A549 (cell line): ENCODE measurements at regions not wholly inside any gene's neighbourhood (a gene's known extent, or its start where the extent isn't known, plus 50 kb on each side); places are given as distances from the start of the nearest gene placed in this dataset.

Experiments
- ELK1 ChIP-seq: fragments of 150-350 bp; IDR thresholded peaks from 2 replicates; pipeline ENCODE4 v1.6.1; 2014; ENCODE audit warnings: low read depth, mild to moderate bottlenecking, low read length
- EP300 ChIP-seq, 2 experiments: fragments of >200 bp; sonication (Bioruptor Twin); formaldehyde crosslinking; IDR thresholded peaks; 2 replicates in 1 of 2; 3 replicates in 1 of 2; pipeline ENCODE4 v1.6.1; 2016 to 2017
- FOXS1 ChIP-seq: fragments of 250-450 bp; sonication (Bioruptor Pico); IDR thresholded peaks from 2 replicates; pipeline ENCODE4 v1.5.0; 2020; ENCODE audit warnings: mild to moderate bottlenecking, moderate library complexity
- MAZ ChIP-seq: fragments of 150-350 bp; IDR thresholded peaks from 2 replicates; pipeline ENCODE4 v1.6.1; 2014; ENCODE audit warnings: antibody characterized with exemption, low read depth, low read length, borderline replicate concordance
- PHF8 ChIP-seq: fragments of 200-600 bp; sonication (generic); IDR thresholded peaks from 2 replicates; pipeline ENCODE4 v1.6.1; 2016; ENCODE audit warnings: low read depth, mild to moderate bottlenecking, antibody characterized with exemption, moderate library complexity, borderline replicate concordance
- SMC3 ChIP-seq: fragments of >200 bp; sonication (Bioruptor Twin); formaldehyde crosslinking; IDR thresholded peaks from 3 replicates; pipeline ENCODE4 v1.6.1; 2018; ENCODE audit warnings: inconsistent platforms
- USF2 ChIP-seq: fragments of 450-650 bp; IDR thresholded peaks from 2 replicates; pipeline ENCODE4 v1.6.1; 2014; ENCODE audit warnings: antibody characterized with exemption
- ZNF302 ChIP-seq: fragments of 250-450 bp; sonication (Bioruptor Pico); IDR thresholded peaks from 2 replicates; pipeline ENCODE4 v1.9.0; 2021; ENCODE audit warnings: inconsistent platforms, mild to moderate bottlenecking, moderate library complexity
- TF ChIP-seq, protein P1 (sequence below): fragments of >200 bp; sonication (Bioruptor Twin); formaldehyde crosslinking; IDR thresholded peaks from 3 replicates; pipeline ENCODE4 v1.5.1; 2016

DNA sequence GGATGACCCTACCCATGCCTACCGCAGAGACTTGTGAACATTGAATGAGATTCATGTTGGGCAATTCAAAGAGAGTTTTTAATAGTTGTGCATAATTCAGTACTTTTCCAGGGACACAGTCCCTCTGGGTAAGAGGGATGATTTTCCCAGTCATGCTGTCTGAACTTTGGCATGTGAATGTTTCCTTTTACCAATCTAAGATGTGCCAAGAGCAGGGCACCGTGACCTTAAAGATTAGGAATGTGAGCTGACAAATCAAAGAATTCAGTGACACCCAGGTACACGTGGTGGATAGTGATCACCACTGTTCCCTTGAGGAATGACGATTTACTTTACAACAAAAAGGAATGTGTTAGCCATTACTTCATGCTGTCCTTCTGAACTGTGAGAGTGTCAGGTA lies 515.6 kb downstream of the PPARGC1A start:
- TF ChIP-seq ELK1, result no peak
- TF ChIP-seq, protein P1, sequence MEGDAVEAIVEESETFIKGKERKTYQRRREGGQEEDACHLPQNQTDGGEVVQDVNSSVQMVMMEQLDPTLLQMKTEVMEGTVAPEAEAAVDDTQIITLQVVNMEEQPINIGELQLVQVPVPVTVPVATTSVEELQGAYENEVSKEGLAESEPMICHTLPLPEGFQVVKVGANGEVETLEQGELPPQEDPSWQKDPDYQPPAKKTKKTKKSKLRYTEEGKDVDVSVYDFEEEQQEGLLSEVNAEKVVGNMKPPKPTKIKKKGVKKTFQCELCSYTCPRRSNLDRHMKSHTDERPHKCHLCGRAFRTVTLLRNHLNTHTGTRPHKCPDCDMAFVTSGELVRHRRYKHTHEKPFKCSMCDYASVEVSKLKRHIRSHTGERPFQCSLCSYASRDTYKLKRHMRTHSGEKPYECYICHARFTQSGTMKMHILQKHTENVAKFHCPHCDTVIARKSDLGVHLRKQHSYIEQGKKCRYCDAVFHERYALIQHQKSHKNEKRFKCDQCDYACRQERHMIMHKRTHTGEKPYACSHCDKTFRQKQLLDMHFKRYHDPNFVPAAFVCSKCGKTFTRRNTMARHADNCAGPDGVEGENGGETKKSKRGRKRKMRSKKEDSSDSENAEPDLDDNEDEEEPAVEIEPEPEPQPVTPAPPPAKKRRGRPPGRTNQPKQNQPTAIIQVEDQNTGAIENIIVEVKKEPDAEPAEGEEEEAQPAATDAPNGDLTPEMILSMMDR, result no peak
- no peak for TF ChIP-seq USF2
- no peak for TF ChIP-seq SMC3
- no peak for TF ChIP-seq MAZ
- no peak for TF ChIP-seq PHF8
- no peak for TF ChIP-seq ZNF302 (CRISPR knock-in tag)
- no peak for TF ChIP-seq EP300 (IDR thresholded peaks at IDR 0.05)
- no peak for TF ChIP-seq FOXS1 (CRISPR knock-in tag)
